CD14-positive monocyte (primary cell): ENCODE measurements at regions not wholly inside any gene's neighbourhood (a gene's known extent, or its start where the extent isn't known, plus 50 kb on each side); places are given as distances from the start of the nearest gene placed in this dataset.

ENCODE experiments used
- DNase-seq, 3 donors: peaks; one replicate each; pipeline ENCODE4 v3.0.0-alpha.2; 2011 to 2022
- H2AFZ ChIP-seq: 2 replicates; pipeline ENCODE4 v1.6.0; 2012; ENCODE audit warnings: mild to moderate bottlenecking, low read depth, low read length, inconsistent platforms; ENCODE audit not compliant: insufficient read depth, poor library complexity, severe bottlenecking
- H3K27ac ChIP-seq, 2 donors: 1 replicate in 1 of 2; 2 replicates in 1 of 2; pipeline ENCODE4 v1.5.1; 2012 to 2013; ENCODE audit warnings: low read length in 2 of 2, control low read depth in 1 of 2, inconsistent platforms in 1 of 2, low read depth in 1 of 2, mild to moderate bottlenecking in 1 of 2
- H3K27me3 ChIP-seq, 2 donors: one replicate each; pipeline versions ENCODE4 v1.6.0 to v1.6.1; 2011 to 2013; ENCODE audit warnings: low read length in 2 of 2; ENCODE audit not compliant: control insufficient read depth in 2 of 2, insufficient read depth in 2 of 2
- H3K36me3 ChIP-seq, 2 donors: replicated peaks in 1 of 2; 1 replicate in 1 of 2; 2 replicates in 1 of 2; pipeline versions ENCODE4 v1.5.1 to v1.6.1; 2012 to 2013; ENCODE audit warnings: low read length in 2 of 2, control low read depth in 1 of 2, inconsistent platforms in 1 of 2, mild to moderate bottlenecking in 1 of 2; ENCODE audit not compliant: insufficient read depth in 2 of 2, control insufficient read depth in 1 of 2
- H3K4me1 ChIP-seq, 2 donors: 1 replicate in 1 of 2; 2 replicates in 1 of 2; pipeline versions ENCODE4 v1.5.1 to v1.6.1; 2012 to 2013; ENCODE audit warnings: low read length in 2 of 2, control low read depth in 1 of 2, inconsistent platforms in 1 of 2, mild to moderate bottlenecking in 1 of 2, moderate library complexity in 1 of 2; ENCODE audit not compliant: insufficient read depth in 2 of 2, control insufficient read depth in 1 of 2
- H3K4me2 ChIP-seq: replicated peaks from 2 replicates; pipeline ENCODE3; 2012; ENCODE audit warnings: low read length, moderate library complexity, mild to moderate bottlenecking; ENCODE audit not compliant: poor library complexity, severe bottlenecking; ENCODE audit errors: extremely low read depth
- H3K4me3 ChIP-seq, 3 experiments: fragments of 200-600 bp in 1 of 3; sonication (generic) in 1 of 3; replicated peaks in 1 of 3; 1 replicate in 2 of 3; 2 replicates in 1 of 3; pipeline ENCODE4 v1.5.1; 2011 to 2013; ENCODE audit warnings: low read length in 3 of 3, mild to moderate bottlenecking in 3 of 3, control low read depth in 2 of 3, low read depth in 2 of 3, inconsistent platforms in 1 of 3, moderate library complexity in 1 of 3
- H3K79me2 ChIP-seq: 2 replicates; pipeline ENCODE4 v1.6.0; 2012; ENCODE audit warnings: mild to moderate bottlenecking, control low read depth, inconsistent platforms, low read length, moderate library complexity; ENCODE audit not compliant: insufficient read depth
- H3K9ac ChIP-seq: 2 replicates; pipeline ENCODE4 v1.6.0; 2017; ENCODE audit warnings: low read length, mild to moderate bottlenecking; ENCODE audit not compliant: insufficient read depth, poor library complexity, severe bottlenecking
- H3K9me3 ChIP-seq, 2 donors: replicated peaks in 1 of 2; 1 replicate in 1 of 2; 2 replicates in 1 of 2; pipeline versions ENCODE4 v1.5.1 to v1.6.1; 2012 to 2013; ENCODE audit warnings: low read length in 2 of 2, control low read depth in 1 of 2; ENCODE audit not compliant: control insufficient read depth in 1 of 2, insufficient read depth in 1 of 2
- H4K20me1 ChIP-seq: 2 replicates; pipeline ENCODE4 v1.6.0; 2012; ENCODE audit warnings: mild to moderate bottlenecking, low read length, control low read depth, moderate library complexity; ENCODE audit not compliant: insufficient read depth
- H3K27ac Mint-ChIP-seq, 7 donors: one replicate each; pipeline ENCODE4 v1.8.0; 2020; ENCODE audit warnings: mild to moderate bottlenecking in 7 of 7, mixed read lengths in 7 of 7, moderate library complexity in 6 of 7, inconsistent platforms in 2 of 7
- H3K27me3 Mint-ChIP-seq, 3 donors: one replicate each; pipeline ENCODE4 v1.8.0; 2021 to 2022; ENCODE audit warnings: low read depth in 3 of 3, mild to moderate bottlenecking in 3 of 3, mixed read lengths in 3 of 3, moderate library complexity in 3 of 3, inconsistent platforms in 1 of 3
- H3K36me3 Mint-ChIP-seq, 2 donors: one replicate each; pipeline ENCODE4 v1.8.0; 2020; ENCODE audit warnings: mixed read lengths in 2 of 2, inconsistent platforms in 1 of 2, mild to moderate bottlenecking in 1 of 2
- H3K4me1 Mint-ChIP-seq: one replicate; pipeline ENCODE4 v1.8.0; 2020; ENCODE audit warnings: mild to moderate bottlenecking, mixed read lengths
- H3K4me3 Mint-ChIP-seq, 2 donors: one replicate each; pipeline ENCODE4 v1.8.0; 2020; ENCODE audit warnings: mild to moderate bottlenecking in 2 of 2, mixed read lengths in 2 of 2, moderate library complexity in 1 of 2
- H3K9me3 Mint-ChIP-seq, 7 donors: one replicate each; pipeline ENCODE4 v1.8.0; 2020 to 2022; ENCODE audit warnings: mixed read lengths in 7 of 7, mild to moderate bottlenecking in 6 of 7, moderate library complexity in 6 of 7, inconsistent platforms in 2 of 7
- WGBS: methylation state at CpG from one replicate; pipeline ENCODE4 v1.1.5; 2013; ENCODE audit warnings: missing lambda C conversion rate; ENCODE audit not compliant: insufficient coverage; 5-methylcytosine and 5-hydroxymethylcytosine counted together
- intact Hi-C, 2 donors: fragments of 100-400 bp; cut with micrococcal nuclease; formaldehyde crosslinking; loops; one replicate each; pipeline versions ENCODE4 v1.15.0 to v1.15.1; 2023
- TF ChIP-seq, protein P1 (sequence below): fragments of 200-600 bp; IDR thresholded peaks from one replicate; pipeline ENCODE4 v1.8.0; 2022; ENCODE audit warnings: antibody characterized with exemption, mild to moderate bottlenecking

DNA sequence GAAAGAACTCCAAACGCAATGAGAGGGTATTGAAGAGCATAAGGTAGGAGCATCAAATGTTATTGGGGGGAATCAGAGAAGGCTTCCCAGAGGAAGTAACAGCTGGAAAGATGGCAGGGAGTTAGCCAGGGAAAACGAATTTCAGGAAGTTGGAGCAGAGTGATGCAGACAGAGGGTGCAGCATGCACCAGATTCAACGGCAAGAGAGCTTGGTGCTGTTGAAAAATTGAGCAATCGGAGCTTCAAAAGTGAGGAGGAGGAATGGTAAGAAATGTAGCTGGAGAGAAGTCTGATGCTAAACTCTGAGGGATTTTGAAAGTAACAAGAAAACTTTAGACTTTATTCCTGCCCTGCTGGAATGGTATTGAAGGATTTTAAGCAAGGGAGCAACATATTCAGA, 541.0 kb upstream of the LMCD1 start:
- no peaks in the 10 kb centered on the region for H4K20me1 ChIP-seq
- H3K27ac Mint-ChIP-seq, result no peak overlapping the region

DNA sequence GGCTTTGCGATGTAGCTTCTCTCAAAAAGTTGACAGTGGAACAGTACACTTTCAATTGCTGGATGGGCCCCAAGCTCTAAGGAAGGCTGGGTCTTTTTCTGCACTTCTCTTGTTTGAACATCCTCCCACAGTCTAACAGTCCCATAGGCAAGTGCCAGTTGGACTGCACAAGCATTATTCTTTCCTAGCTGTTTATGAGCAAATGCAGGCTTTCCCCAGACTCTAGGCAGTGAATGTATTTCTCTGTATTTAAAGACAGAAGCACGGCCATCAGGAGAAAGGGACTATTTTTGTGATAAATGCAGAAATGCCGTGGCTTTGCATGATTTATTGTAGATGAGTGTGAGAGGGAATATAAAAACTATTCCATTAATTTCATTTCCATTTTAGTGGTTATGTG, 539.3 kb upstream of the LMCD1 start:
- no peak overlapping the region for H3K4me2 ChIP-seq
- intact Hi-C loops, result no loop called here
- Mint-ChIP-seq H3K4me1 (no peaks in the 10 kb centered on the region), H3K27ac (no peak overlapping the region), H3K36me3 (no peaks in the 10 kb centered on the region), H3K27me3 (peaks cover 0 to 2% (median 0%) of the 10 kb centered on the region in 3 donors), H3K4me3 (no peak overlapping the region), H3K9me3 (peaks cover 2 to 12% (median 6%) of the 10 kb centered on the region in 7 donors)
- no peaks in the 10 kb centered on the region for H4K20me1 ChIP-seq
- WGBS, result no CpG with 5 or more reads among the region's 3 CpGs
- DNase-seq, result no peak
- no peak overlapping the region for H3K9ac ChIP-seq
- no peak overlapping the region for H2AFZ ChIP-seq
- H3K27me3 ChIP-seq, result no peaks in the 10 kb centered on the region
- TF ChIP-seq, protein P1, sequence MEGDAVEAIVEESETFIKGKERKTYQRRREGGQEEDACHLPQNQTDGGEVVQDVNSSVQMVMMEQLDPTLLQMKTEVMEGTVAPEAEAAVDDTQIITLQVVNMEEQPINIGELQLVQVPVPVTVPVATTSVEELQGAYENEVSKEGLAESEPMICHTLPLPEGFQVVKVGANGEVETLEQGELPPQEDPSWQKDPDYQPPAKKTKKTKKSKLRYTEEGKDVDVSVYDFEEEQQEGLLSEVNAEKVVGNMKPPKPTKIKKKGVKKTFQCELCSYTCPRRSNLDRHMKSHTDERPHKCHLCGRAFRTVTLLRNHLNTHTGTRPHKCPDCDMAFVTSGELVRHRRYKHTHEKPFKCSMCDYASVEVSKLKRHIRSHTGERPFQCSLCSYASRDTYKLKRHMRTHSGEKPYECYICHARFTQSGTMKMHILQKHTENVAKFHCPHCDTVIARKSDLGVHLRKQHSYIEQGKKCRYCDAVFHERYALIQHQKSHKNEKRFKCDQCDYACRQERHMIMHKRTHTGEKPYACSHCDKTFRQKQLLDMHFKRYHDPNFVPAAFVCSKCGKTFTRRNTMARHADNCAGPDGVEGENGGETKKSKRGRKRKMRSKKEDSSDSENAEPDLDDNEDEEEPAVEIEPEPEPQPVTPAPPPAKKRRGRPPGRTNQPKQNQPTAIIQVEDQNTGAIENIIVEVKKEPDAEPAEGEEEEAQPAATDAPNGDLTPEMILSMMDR, result no peak
- no peak overlapping the region for H3K27ac ChIP-seq
- no peaks in the 10 kb centered on the region for H3K4me1 ChIP-seq
- H3K4me3 ChIP-seq, result no peak overlapping the region
- H3K79me2 ChIP-seq, result no peaks in the 10 kb centered on the region
- H3K36me3 ChIP-seq, result no peaks in the 10 kb centered on the region
- peaks cover 3 to 8% of the 10 kb centered on the region in 2 donors for H3K9me3 ChIP-seq

More for the DNA sequence above, 541.0 kb upstream of the LMCD1 start:
- Histone ChIP-seq H3K9ac (no peak overlapping the region), H3K4me2 (no peak overlapping the region), H3K79me2 (no peaks in the 10 kb centered on the region), H2AFZ (no peak overlapping the region), H3K27ac (no peak overlapping the region), H3K27me3 (no peaks in the 10 kb centered on the region), H3K4me1 (no peaks in the 10 kb centered on the region), H3K36me3 (no peaks in the 10 kb centered on the region), H3K9me3 (peaks cover 3 to 8% of the 10 kb centered on the region in 2 donors), H3K4me3 (no peak overlapping the region)
- Mint-ChIP-seq H3K27me3 (peaks cover 0 to 2% (median 0%) of the 10 kb centered on the region in 3 donors), H3K36me3 (no peaks in the 10 kb centered on the region), H3K4me3 (no peak overlapping the region), H3K4me1 (no peaks in the 10 kb centered on the region), H3K9me3 (peaks cover 4 to 15% (median 6%) of the 10 kb centered on the region in 7 donors)
- no peak for DNase-seq
- intact Hi-C loops, result no loop called here
- TF ChIP-seq, protein P1, result no peak
- WGBS, result 73% methylated on average over 4 of the region's 4 CpGs
